ENCODE measurements at regions not wholly inside any gene's neighbourhood (a gene's known extent, or its start where the extent isn't known, plus 50 kb on each side); places are given as distances from the start of the nearest gene placed in this dataset.
A peak's percentile ranks its signal among the peaks of the same experiment; 100 is the strongest.

GRCh38 chr2:22893761-22894517 lies 491.0 kb upstream of the KLHL29 start:
- DNase-seq (ENCODE audit: low read depth in 2 of 3, low spot score in 2 of 3): no peak

GRCh38 chr2:22894761-22895160 lies 490.2 kb upstream of the KLHL29 start:
- no peak for DNase-seq (ENCODE audit: low read depth in 2 of 3, low spot score in 2 of 3)

- DNase-seq (ENCODE audit: low read depth in 2 of 3, low spot score in 2 of 3): no peak
Measured at GRCh38 chr2:22897428-22897827, 487.6 kb upstream of the KLHL29 start.

- no peak for DNase-seq (ENCODE audit: low read depth in 2 of 3, low spot score in 2 of 3)
Measured at GRCh38 chr2:22900674-22901073, 484.3 kb upstream of the KLHL29 start.

GRCh38 chr2:22901471-22902179 lies 483.4 kb upstream of the KLHL29 start:
- no peak for DNase-seq (ENCODE audit: low read depth in 2 of 3, low spot score in 2 of 3)

- no peak for DNase-seq (ENCODE audit: low read depth in 2 of 3, low spot score in 2 of 3)
Measured at GRCh38 chr2:22902180-22902550, 482.8 kb upstream of the KLHL29 start.

- no peak for DNase-seq (ENCODE audit: low read depth in 2 of 3, low spot score in 2 of 3)
Measured at GRCh38 chr2:22902662-22903165, 482.3 kb upstream of the KLHL29 start.

GRCh38 chr2:22903616-22904015 lies 481.4 kb upstream of the KLHL29 start:
- DNase-seq (ENCODE audit: low read depth in 2 of 3, low spot score in 2 of 3): no peak

- peak in 2 of 3 donors; percentile 7 to 21 for DNase-seq (ENCODE audit: low read depth in 2 of 3, low spot score in 2 of 3)
Measured at GRCh38 chr2:22904126-22904684, 480.8 kb upstream of the KLHL29 start.

GRCh38 chr2:22907330-22907729 lies 477.6 kb upstream of the KLHL29 start:
- no peak for DNase-seq (ENCODE audit: low read depth in 2 of 3, low spot score in 2 of 3)

GRCh38 chr2:22912398-22912797 lies 472.6 kb upstream of the KLHL29 start:
- DNase-seq (ENCODE audit: low read depth in 2 of 3, low spot score in 2 of 3): no peak

GRCh38 chr2:22929998-22930397 lies 455.0 kb upstream of the KLHL29 start:
- DNase-seq (ENCODE audit: low read depth in 2 of 3, low spot score in 2 of 3): no peak

- no peak for DNase-seq (ENCODE audit: low read depth in 2 of 3, low spot score in 2 of 3)
Measured at GRCh38 chr2:22930781-22931180, 454.2 kb upstream of the KLHL29 start.

- DNase-seq (ENCODE audit: low read depth in 2 of 3, low spot score in 2 of 3): no peak
Measured at GRCh38 chr2:22932288-22932687, 452.7 kb upstream of the KLHL29 start.

GRCh38 chr2:22934747-22935146 lies 450.2 kb upstream of the KLHL29 start:
- no peak for DNase-seq (ENCODE audit: low read depth in 2 of 3, low spot score in 2 of 3)

GRCh38 chr2:22942441-22942840 lies 442.5 kb upstream of the KLHL29 start:
- no peak for DNase-seq (ENCODE audit: low read depth in 2 of 3, low spot score in 2 of 3)

- DNase-seq (ENCODE audit: low read depth in 2 of 3, low spot score in 2 of 3): no peak
Measured at GRCh38 chr2:22944143-22944542, 440.8 kb upstream of the KLHL29 start.

GRCh38 chr2:22946553-22946952 lies 438.4 kb upstream of the KLHL29 start:
- no peak for DNase-seq (ENCODE audit: low read depth in 2 of 3, low spot score in 2 of 3)

GRCh38 chr2:22947741-22948140 lies 437.2 kb upstream of the KLHL29 start:
- DNase-seq (ENCODE audit: low read depth in 2 of 3, low spot score in 2 of 3): no peak

- no peak for DNase-seq (ENCODE audit: low read depth in 2 of 3, low spot score in 2 of 3)
Measured at GRCh38 chr2:22950431-22950830, 434.5 kb upstream of the KLHL29 start.

GRCh38 chr2:22952656-22953225 lies 432.2 kb upstream of the KLHL29 start:
- no peak for DNase-seq (ENCODE audit: low read depth in 2 of 3, low spot score in 2 of 3)

Data from hematopoietic multipotent progenitor cell (in vitro differentiated cells).